A673 (cell line): ENCODE measurements at regions not wholly inside any gene's neighbourhood (a gene's known extent, or its start where the extent isn't known, plus 50 kb on each side); places are given as distances from the start of the nearest gene placed in this dataset.

ENCODE experiments used
- CTCF ChIP-seq: fragments of 300-800, 200-600 bp; sonication (generic); conservative IDR thresholded peaks from 2 replicates; pipeline ENCODE4 v1.5.1; 2017; ENCODE audit warnings: low read depth, mild to moderate bottlenecking, antibody characterized with exemption, low read length, moderate library complexity, mixed read lengths
- EZH2 ChIP-seq: fragments of 200-600 bp; sonication (generic); IDR thresholded peaks from 2 replicates; pipeline ENCODE4 v1.6.1; 2017; ENCODE audit warnings: borderline replicate concordance, low read depth, mild to moderate bottlenecking, mixed read lengths, antibody characterized with exemption, low read length; ENCODE audit not compliant: poor library complexity, severe bottlenecking

DNA sequence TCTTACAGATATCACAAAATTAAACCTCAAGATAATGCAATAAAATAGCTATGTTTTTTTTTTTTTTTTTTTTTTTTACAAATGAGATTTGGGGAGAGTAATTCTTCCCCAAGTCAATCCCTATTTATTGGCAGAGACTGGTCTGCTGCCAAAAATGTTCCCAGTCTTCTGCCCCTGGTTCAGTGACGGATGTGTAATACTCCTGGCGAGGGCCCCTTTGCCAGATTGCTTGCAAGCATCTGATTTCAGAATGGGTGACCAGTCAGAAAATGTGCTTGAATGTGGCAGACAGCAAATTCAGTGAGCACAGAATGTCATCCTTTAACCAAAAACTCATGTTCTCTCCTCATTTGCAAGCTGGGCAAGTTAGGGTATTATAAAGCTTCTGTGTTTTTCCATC lies 363.8 kb upstream of the MTNR1B start:
- TF ChIP-seq CTCF (no peak), EZH2 (no peak)
